A549 (cell line): ENCODE measurements at regions not wholly inside any gene's neighbourhood (a gene's known extent, or its start where the extent isn't known, plus 50 kb on each side); places are given as distances from the start of the nearest gene placed in this dataset.

Source experiments
- CBX2 ChIP-seq: fragments of 200-600 bp; sonication (generic); IDR thresholded peaks from 2 replicates; pipeline ENCODE4 v1.6.1; 2016; ENCODE audit warnings: low read depth, mild to moderate bottlenecking, borderline replicate concordance
- CTCF ChIP-seq: fragments of >200 bp; sonication (Bioruptor Twin); formaldehyde crosslinking; IDR thresholded peaks from 3 replicates; pipeline ENCODE4 v1.5.1; 2016
- ELK1 ChIP-seq: fragments of 150-350 bp; IDR thresholded peaks from 2 replicates; pipeline ENCODE4 v1.6.1; 2014; ENCODE audit warnings: low read depth, mild to moderate bottlenecking, low read length
- EP300 ChIP-seq, 2 experiments: fragments of >200 bp; sonication (Bioruptor Twin); formaldehyde crosslinking; IDR thresholded peaks; 2 replicates in 1 of 2; 3 replicates in 1 of 2; pipeline ENCODE4 v1.6.1; 2016 to 2017
- MAX ChIP-seq: IDR thresholded peaks from 2 replicates; pipeline ENCODE4 v1.6.1; 2012
- MAZ ChIP-seq: fragments of 150-350 bp; IDR thresholded peaks from 2 replicates; pipeline ENCODE4 v1.6.1; 2014; ENCODE audit warnings: antibody characterized with exemption, low read depth, low read length, borderline replicate concordance
- POLR2AphosphoS2 ChIP-seq: conservative IDR thresholded peaks from 2 replicates; pipeline ENCODE4 v1.6.1; 2012; ENCODE audit warnings: low read length, improper control_type of control experiment, inconsistent platforms
- SMC3 ChIP-seq: fragments of >200 bp; sonication (Bioruptor Twin); formaldehyde crosslinking; IDR thresholded peaks from 3 replicates; pipeline ENCODE4 v1.6.1; 2018; ENCODE audit warnings: inconsistent platforms
- TF ChIP-seq, protein P1 (sequence below): fragments of 200-600 bp; sonication (generic); IDR thresholded peaks from 2 replicates; pipeline ENCODE4 v1.6.1; 2016; ENCODE audit warnings: antibody characterized with exemption, mild to moderate bottlenecking, moderate library complexity

DNA sequence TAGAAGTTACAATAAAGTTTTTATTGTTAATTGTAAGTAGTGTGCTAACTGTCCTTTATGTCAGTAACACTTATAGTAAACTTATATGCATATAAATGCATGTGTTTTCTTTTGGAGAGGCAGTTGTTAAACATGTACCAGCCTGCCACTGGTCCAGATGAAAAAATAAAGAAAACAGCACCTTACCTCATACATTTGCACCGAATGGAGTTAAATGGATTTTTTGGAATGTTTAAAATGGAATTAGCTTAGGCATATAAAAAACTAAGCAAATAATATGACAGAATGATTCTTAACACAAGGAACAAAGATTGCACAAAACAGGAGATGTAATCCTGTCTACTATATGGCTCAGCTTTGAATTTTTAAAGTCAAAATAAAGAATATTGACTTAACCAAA, 50.2 kb upstream of the ALDH1A3 start:
- TF ChIP-seq MAX (no peak), CTCF (no peak), ELK1 (no peak), EP300 (IDR thresholded peaks at IDR 0.05) (no peak), MAZ (no peak), SMC3 (no peak), CBX2 (no peak), POLR2AphosphoS2 (no peak)
- TF ChIP-seq, protein P1, sequence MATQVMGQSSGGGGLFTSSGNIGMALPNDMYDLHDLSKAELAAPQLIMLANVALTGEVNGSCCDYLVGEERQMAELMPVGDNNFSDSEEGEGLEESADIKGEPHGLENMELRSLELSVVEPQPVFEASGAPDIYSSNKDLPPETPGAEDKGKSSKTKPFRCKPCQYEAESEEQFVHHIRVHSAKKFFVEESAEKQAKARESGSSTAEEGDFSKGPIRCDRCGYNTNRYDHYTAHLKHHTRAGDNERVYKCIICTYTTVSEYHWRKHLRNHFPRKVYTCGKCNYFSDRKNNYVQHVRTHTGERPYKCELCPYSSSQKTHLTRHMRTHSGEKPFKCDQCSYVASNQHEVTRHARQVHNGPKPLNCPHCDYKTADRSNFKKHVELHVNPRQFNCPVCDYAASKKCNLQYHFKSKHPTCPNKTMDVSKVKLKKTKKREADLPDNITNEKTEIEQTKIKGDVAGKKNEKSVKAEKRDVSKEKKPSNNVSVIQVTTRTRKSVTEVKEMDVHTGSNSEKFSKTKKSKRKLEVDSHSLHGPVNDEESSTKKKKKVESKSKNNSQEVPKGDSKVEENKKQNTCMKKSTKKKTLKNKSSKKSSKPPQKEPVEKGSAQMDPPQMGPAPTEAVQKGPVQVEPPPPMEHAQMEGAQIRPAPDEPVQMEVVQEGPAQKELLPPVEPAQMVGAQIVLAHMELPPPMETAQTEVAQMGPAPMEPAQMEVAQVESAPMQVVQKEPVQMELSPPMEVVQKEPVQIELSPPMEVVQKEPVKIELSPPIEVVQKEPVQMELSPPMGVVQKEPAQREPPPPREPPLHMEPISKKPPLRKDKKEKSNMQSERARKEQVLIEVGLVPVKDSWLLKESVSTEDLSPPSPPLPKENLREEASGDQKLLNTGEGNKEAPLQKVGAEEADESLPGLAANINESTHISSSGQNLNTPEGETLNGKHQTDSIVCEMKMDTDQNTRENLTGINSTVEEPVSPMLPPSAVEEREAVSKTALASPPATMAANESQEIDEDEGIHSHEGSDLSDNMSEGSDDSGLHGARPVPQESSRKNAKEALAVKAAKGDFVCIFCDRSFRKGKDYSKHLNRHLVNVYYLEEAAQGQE = no peak
